Trophoblast cell (in vitro differentiated cells and primary cell): ENCODE measurements at regions not wholly inside any gene's neighbourhood (a gene's known extent, or its start where the extent isn't known, plus 50 kb on each side); places are given as distances from the start of the nearest gene placed in this dataset.

ENCODE experiments used
- DNase-seq, 2 donors: peaks; one replicate each; pipeline ENCODE4 v3.0.0-alpha.2; 2016
- H2AFZ ChIP-seq: 2 replicates; pipeline ENCODE4 v1.6.1; 2013; ENCODE audit warnings: low read length, moderate library complexity, mild to moderate bottlenecking; ENCODE audit not compliant: insufficient read depth, poor library complexity
- H2AK5ac ChIP-seq: 2 replicates; pipeline ENCODE4 v1.6.1; 2013; ENCODE audit warnings: mild to moderate bottlenecking, low read length
- H2BK120ac ChIP-seq: 2 replicates; pipeline ENCODE4 v1.6.1; 2013; ENCODE audit warnings: low read length, mild to moderate bottlenecking, moderate library complexity; ENCODE audit not compliant: insufficient read depth, poor library complexity
- H2BK12ac ChIP-seq: 2 replicates; pipeline ENCODE4 v1.6.1; 2013; ENCODE audit warnings: mild to moderate bottlenecking, low read length, moderate library complexity
- H2BK5ac ChIP-seq: 2 replicates; pipeline ENCODE4 v1.6.1; 2013; ENCODE audit warnings: low read length, low read depth, moderate library complexity, mild to moderate bottlenecking; ENCODE audit not compliant: poor library complexity
- H3K14ac ChIP-seq: 2 replicates; pipeline ENCODE4 v1.6.1; 2013; ENCODE audit warnings: mild to moderate bottlenecking, low read length
- H3K18ac ChIP-seq: 2 replicates; pipeline ENCODE4 v1.6.1; 2013; ENCODE audit warnings: mild to moderate bottlenecking, low read length
- H3K23ac ChIP-seq: 2 replicates; pipeline ENCODE4 v1.6.1; 2013; ENCODE audit warnings: low read length
- H3K27ac ChIP-seq: 2 replicates; pipeline ENCODE4 v1.5.1; 2013; ENCODE audit warnings: low read depth, mild to moderate bottlenecking, inconsistent platforms, low read length, moderate library complexity
- H3K27me3 ChIP-seq: 2 replicates; pipeline ENCODE4 v1.6.1; 2013; ENCODE audit warnings: inconsistent platforms, mild to moderate bottlenecking, low read length, moderate library complexity; ENCODE audit not compliant: insufficient read depth
- H3K36me3 ChIP-seq, 2 experiments: 1 replicate in 1 of 2; 2 replicates in 1 of 2; pipeline ENCODE4 v1.6.1; 2013; ENCODE audit warnings: low read length in 2 of 2, mild to moderate bottlenecking in 2 of 2, moderate library complexity in 1 of 2; ENCODE audit not compliant: insufficient read depth in 2 of 2, control insufficient read depth in 1 of 2
- H3K4ac ChIP-seq: 2 replicates; pipeline ENCODE4 v1.6.1; 2013; ENCODE audit warnings: low read depth, mild to moderate bottlenecking, low read length, moderate library complexity
- H3K4me1 ChIP-seq, 2 experiments: 1 replicate in 1 of 2; 2 replicates in 1 of 2; pipeline ENCODE4 v1.6.1; 2013; ENCODE audit warnings: low read length in 2 of 2, mild to moderate bottlenecking in 2 of 2, moderate library complexity in 1 of 2; ENCODE audit not compliant: insufficient read depth in 2 of 2, control insufficient read depth in 1 of 2
- H3K4me2 ChIP-seq: 2 replicates; pipeline ENCODE4 v1.6.1; 2013; ENCODE audit warnings: inconsistent platforms, mild to moderate bottlenecking, low read length, moderate library complexity
- H3K4me3 ChIP-seq: 2 replicates; pipeline ENCODE4 v1.5.1; 2013; ENCODE audit warnings: mild to moderate bottlenecking, low read depth, low read length, inconsistent platforms
- H3K79me1 ChIP-seq: one replicate; pipeline ENCODE4 v1.6.1; 2013; ENCODE audit warnings: low read length
- H3K79me2 ChIP-seq: 2 replicates; pipeline ENCODE4 v1.6.1; 2013; ENCODE audit warnings: low read length, mild to moderate bottlenecking; ENCODE audit not compliant: control insufficient read depth, insufficient read depth, poor library complexity
- H3K9ac ChIP-seq: 2 replicates; pipeline ENCODE4 v1.6.1; 2013; ENCODE audit warnings: mild to moderate bottlenecking, low read length
- H3K9me3 ChIP-seq: 2 replicates; pipeline ENCODE4 v1.6.1; 2013; ENCODE audit warnings: low read depth, mild to moderate bottlenecking, control low read depth, inconsistent platforms, low read length; ENCODE audit not compliant: insufficient read depth
- H4K12ac ChIP-seq: 2 replicates; pipeline ENCODE4 v1.6.1; 2013; ENCODE audit warnings: low read depth, mild to moderate bottlenecking, low read length, moderate library complexity
- H4K8ac ChIP-seq: 2 replicates; pipeline ENCODE4 v1.6.1; 2013; ENCODE audit warnings: low read depth, mild to moderate bottlenecking, low read length, moderate library complexity
- H4K91ac ChIP-seq: one replicate; pipeline ENCODE4 v1.6.1; 2013; ENCODE audit warnings: low read depth, mild to moderate bottlenecking, low read length, moderate library complexity
- WGBS: extraction: QIAGEN DNeasy Blood & Tissue Kit; methylation state at CpG from one replicate; pipeline ENCODE4 v1.1.7; 2013; ENCODE audit warnings: missing lambda C conversion rate; ENCODE audit not compliant: insufficient read length, insufficient coverage; ENCODE audit errors: extremely low coverage; 5-methylcytosine and 5-hydroxymethylcytosine counted together

- DNase-seq = no peak
- H3K27ac ChIP-seq = no peak overlapping the region
- no peak overlapping the region for H3K14ac ChIP-seq
- H2BK12ac ChIP-seq = no peak overlapping the region
- no peak overlapping the region for H4K12ac ChIP-seq
- H2AK5ac ChIP-seq = no peak overlapping the region
- WGBS = no CpG with 5 or more reads among the region's 7 CpGs
- H2AFZ ChIP-seq = no peak overlapping the region
- H3K36me3 ChIP-seq = no peaks in the 10 kb centered on the region
- H3K27me3 ChIP-seq = no peaks in the 10 kb centered on the region
- no peak overlapping the region for H3K4me3 ChIP-seq
- no peak overlapping the region for H3K9ac ChIP-seq
- no peaks in the 10 kb centered on the region for H3K79me2 ChIP-seq
- H4K91ac ChIP-seq = no peak overlapping the region
- H4K8ac ChIP-seq = no peak overlapping the region
- no peaks in the 10 kb centered on the region for H3K4me1 ChIP-seq
- H2BK5ac ChIP-seq = no peak overlapping the region
- H3K4ac ChIP-seq = no peak overlapping the region
- no peak overlapping the region for H3K18ac ChIP-seq
- H3K9me3 ChIP-seq = no peaks in the 10 kb centered on the region
- no peak overlapping the region for H3K4me2 ChIP-seq
- H3K23ac ChIP-seq = no peak overlapping the region
- no peak overlapping the region for H2BK120ac ChIP-seq
- no peaks in the 10 kb centered on the region for H3K79me1 ChIP-seq
Observed at GRCh38 chr21:35674895-35675470, 385.3 kb downstream of the SETD4 start.

DNA sequence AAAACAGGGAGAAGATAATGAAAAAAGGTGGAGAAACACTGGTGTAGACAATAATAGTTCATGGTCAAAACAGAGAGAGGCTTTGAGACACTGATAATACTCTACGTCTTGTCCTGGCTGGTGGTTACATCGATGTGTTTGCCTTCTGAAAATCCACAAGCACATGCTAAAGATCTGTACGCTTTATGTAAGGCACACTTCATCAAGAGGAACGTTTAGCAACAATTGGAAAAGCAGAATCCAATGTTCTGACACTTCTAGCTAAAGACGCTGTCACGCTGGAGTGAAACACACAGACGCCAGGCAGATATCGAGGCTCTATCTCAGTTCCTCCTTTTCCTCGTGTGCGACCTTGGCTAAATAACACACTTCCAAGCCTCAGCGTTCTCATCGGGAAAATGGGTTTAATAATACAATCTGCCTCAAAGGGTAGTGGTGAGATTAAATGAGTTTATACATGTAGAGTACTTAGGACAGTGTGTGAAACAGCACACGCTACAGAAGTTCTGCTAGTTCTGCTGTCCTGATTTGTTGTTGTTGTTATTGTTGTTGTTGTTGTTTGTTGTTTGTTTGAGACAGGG, 386.1 kb downstream of the SETD4 start:
- WGBS = no CpG with 5 or more reads among the region's 13 CpGs
- Histone ChIP-seq H2BK120ac (no peak overlapping the region), H3K27me3 (no peaks in the 10 kb centered on the region), H3K18ac (no peak overlapping the region), H3K4me1 (no peaks in the 10 kb centered on the region), H3K9ac (no peak overlapping the region), H3K36me3 (no peaks in the 10 kb centered on the region), H2AK5ac (no peak overlapping the region), H3K79me1 (no peaks in the 10 kb centered on the region), H4K91ac (no peak overlapping the region), H4K12ac (no peak overlapping the region), H2BK12ac (no peak overlapping the region), H3K79me2 (no peaks in the 10 kb centered on the region), H3K23ac (no peak overlapping the region), H3K4me3 (no peak overlapping the region), H2AFZ (no peak overlapping the region), H3K4ac (no peak overlapping the region), H4K8ac (no peak overlapping the region), H3K27ac (no peak overlapping the region), H3K9me3 (no peaks in the 10 kb centered on the region), H2BK5ac (no peak overlapping the region), H3K4me2 (no peak overlapping the region), H3K14ac (no peak overlapping the region)
- no peak for DNase-seq

- Histone ChIP-seq H3K36me3 (no peaks in the 10 kb centered on the region), H2BK120ac (no peak overlapping the region), H3K14ac (no peak overlapping the region), H3K27ac (no peak overlapping the region), H3K18ac (no peak overlapping the region), H4K91ac (no peak overlapping the region), H4K12ac (no peak overlapping the region), H3K4me3 (no peak overlapping the region), H3K23ac (no peak overlapping the region), H4K8ac (no peak overlapping the region), H3K27me3 (no peaks in the 10 kb centered on the region), H2BK12ac (no peak overlapping the region), H2BK5ac (no peak overlapping the region), H2AFZ (no peak overlapping the region), H2AK5ac (no peak overlapping the region), H3K79me2 (no peaks in the 10 kb centered on the region), H3K9me3 (peaks cover 2% of the 10 kb centered on the region), H3K4me2 (no peak overlapping the region), H3K4ac (no peak overlapping the region), H3K9ac (no peak overlapping the region), H3K79me1 (no peaks in the 10 kb centered on the region), H3K4me1 (no peaks in the 10 kb centered on the region)
- WGBS = no CpG with 5 or more reads among the region's 3 CpGs
- DNase-seq = no peak
Observed at GRCh38 chr21:35672313-35672712, 388.0 kb downstream of the SETD4 start.

DNA sequence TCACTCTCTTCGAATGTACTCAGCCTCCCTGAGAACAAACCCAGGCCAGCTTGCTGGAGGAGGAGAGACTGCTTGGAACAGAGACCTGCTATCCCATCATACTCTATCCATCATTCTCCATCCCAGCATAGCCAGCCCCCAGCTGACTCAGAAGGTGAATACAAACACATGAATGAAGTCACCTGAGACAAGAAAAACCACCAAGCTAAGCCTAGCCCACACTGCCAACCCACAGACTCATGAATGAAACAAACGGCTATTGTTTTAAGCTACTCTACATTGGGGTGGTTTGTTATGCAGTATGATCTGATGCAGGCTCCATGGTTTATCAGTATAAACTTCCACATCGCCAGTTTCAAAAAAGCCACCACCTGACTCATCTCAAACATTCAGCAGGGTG, 395.6 kb downstream of the SETD4 start:
- H2BK12ac ChIP-seq = no peak overlapping the region
- no peak overlapping the region for H2BK5ac ChIP-seq
- no peak overlapping the region for H2AK5ac ChIP-seq
- no peak overlapping the region for H2BK120ac ChIP-seq
- peaks cover 3% of the 10 kb centered on the region for H3K9me3 ChIP-seq
- H3K27me3 ChIP-seq = no peaks in the 10 kb centered on the region
- H3K4me1 ChIP-seq = no peaks in the 10 kb centered on the region
- no peak for DNase-seq
- no peak overlapping the region for H2AFZ ChIP-seq
- H3K27ac ChIP-seq = no peak overlapping the region
- H3K79me2 ChIP-seq = no peaks in the 10 kb centered on the region
- no peak overlapping the region for H4K12ac ChIP-seq
- H3K79me1 ChIP-seq = no peaks in the 10 kb centered on the region
- no peak overlapping the region for H4K8ac ChIP-seq
- no peak overlapping the region for H3K23ac ChIP-seq
- no CpG with 5 or more reads among the region's 3 CpGs for WGBS
- H3K4me3 ChIP-seq = no peak overlapping the region
- no peak overlapping the region for H3K4ac ChIP-seq
- no peak overlapping the region for H3K9ac ChIP-seq
- no peak overlapping the region for H4K91ac ChIP-seq
- H3K18ac ChIP-seq = no peak overlapping the region
- no peaks in the 10 kb centered on the region for H3K36me3 ChIP-seq
- no peak overlapping the region for H3K14ac ChIP-seq
- no peak overlapping the region for H3K4me2 ChIP-seq
